ENCODE measurements at regions not wholly inside any gene's neighbourhood (a gene's known extent, or its start where the extent isn't known, plus 50 kb on each side); places are given as distances from the start of the nearest gene placed in this dataset.

GRCh38 chr2:19745318-19746136, 156.3 kb downstream of the TTC32 start:
- H3K36me3 ChIP-seq (ENCODE audit: insufficient read depth, low read depth, low read length), result no peaks in the 10 kb centered on the region
- H3K4me1 ChIP-seq (ENCODE audit: insufficient read depth, low read length), result no peaks in the 10 kb centered on the region
- no peak overlapping the region for H3K27ac ChIP-seq (ENCODE audit: low read length)
- no peak overlapping the region for H3K9ac ChIP-seq (ENCODE audit: low read depth, low read length)
- H3K9me3 ChIP-seq (ENCODE audit: insufficient read depth, low read depth, low read length), result no peaks in the 10 kb centered on the region
- no peak overlapping the region for H3K4me3 ChIP-seq (ENCODE audit: low read length)
- no peaks in the 10 kb centered on the region for H3K27me3 ChIP-seq (ENCODE audit: insufficient read depth, low read length)

DNA sequence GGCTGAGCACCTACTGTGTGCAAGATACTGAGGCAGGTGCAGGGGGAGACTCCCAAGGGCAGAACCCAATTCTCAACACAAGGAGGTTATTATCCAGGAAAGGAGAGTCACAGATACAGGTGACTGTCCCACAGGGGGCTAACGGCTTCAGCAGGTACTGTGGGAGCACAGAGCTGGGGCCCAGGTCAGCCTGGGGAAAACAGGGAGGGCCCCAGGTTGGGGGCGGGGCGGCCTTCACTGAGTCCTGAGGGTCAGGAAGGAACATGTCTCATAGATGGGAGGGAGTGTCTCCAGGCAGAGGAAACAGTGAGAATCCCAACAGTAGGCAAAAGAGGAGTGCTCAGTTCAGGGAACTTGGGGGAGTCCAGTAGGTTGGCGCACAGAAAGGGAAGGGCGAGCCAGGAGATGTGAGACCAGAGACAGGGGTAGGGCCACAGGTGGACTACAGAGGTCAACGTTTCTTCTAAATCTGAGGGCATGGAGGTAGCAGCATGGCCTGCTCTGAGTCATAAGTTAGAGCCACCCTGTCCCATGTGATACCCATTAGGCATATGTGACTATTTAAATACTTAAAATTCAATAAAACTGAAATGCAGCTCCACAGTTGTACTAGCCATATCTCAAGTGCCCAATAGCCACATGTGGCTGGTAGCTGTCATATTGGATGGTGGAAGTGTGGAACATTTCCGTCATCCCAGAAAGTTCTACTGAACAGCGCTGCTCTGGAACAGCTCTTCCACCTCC, 157.2 kb downstream of the TTC32 start:
- H3K36me3 ChIP-seq (ENCODE audit: insufficient read depth, low read depth, low read length), result no peaks in the 10 kb centered on the region
- no peaks in the 10 kb centered on the region for H3K4me1 ChIP-seq (ENCODE audit: insufficient read depth, low read length)
- H3K4me3 ChIP-seq (ENCODE audit: low read length), result no peak overlapping the region
- no peaks in the 10 kb centered on the region for H3K9me3 ChIP-seq (ENCODE audit: insufficient read depth, low read depth, low read length)
- H3K27me3 ChIP-seq (ENCODE audit: insufficient read depth, low read length), result no peaks in the 10 kb centered on the region
- H3K9ac ChIP-seq (ENCODE audit: low read depth, low read length), result no peak overlapping the region
- H3K27ac ChIP-seq (ENCODE audit: low read length), result no peak overlapping the region

DNA sequence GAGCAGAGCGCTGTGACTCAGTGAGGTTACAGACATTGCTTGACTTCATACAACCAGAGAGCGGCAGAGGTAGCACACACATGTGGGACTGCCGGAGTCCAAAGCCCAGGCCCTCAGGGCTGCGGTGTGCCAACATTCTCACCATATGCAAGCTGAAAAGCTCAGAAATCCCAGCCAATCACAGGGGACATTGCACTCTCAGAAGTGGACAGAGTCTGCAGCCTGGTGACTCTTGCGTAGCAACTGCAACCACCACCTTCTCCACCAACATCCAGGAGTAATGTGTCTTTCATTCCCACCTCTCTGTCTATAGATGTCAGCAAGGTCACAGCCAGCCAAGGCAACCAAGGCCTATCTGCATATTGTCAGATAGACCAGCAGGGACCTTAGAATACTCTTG, 158.1 kb downstream of the TTC32 start:
- Histone ChIP-seq H3K4me3 (ENCODE audit: low read length) (no peak overlapping the region), H3K9ac (ENCODE audit: low read depth, low read length) (no peak overlapping the region), H3K9me3 (ENCODE audit: insufficient read depth, low read depth, low read length) (no peaks in the 10 kb centered on the region), H3K36me3 (ENCODE audit: insufficient read depth, low read depth, low read length) (no peaks in the 10 kb centered on the region), H3K4me1 (ENCODE audit: insufficient read depth, low read length) (peaks cover 2% of the 10 kb centered on the region; the same call in 1 of the 2 replicates), H3K27ac (ENCODE audit: low read length) (no peak overlapping the region), H3K27me3 (ENCODE audit: insufficient read depth, low read length) (no peaks in the 10 kb centered on the region)

- Histone ChIP-seq H3K9me3 (ENCODE audit: insufficient read depth, low read depth, low read length) (no peaks in the 10 kb centered on the region), H3K27me3 (ENCODE audit: insufficient read depth, low read length) (no peaks in the 10 kb centered on the region; the same call in 1 of the 2 replicates), H3K27ac (ENCODE audit: low read length) (no peak overlapping the region), H3K4me1 (ENCODE audit: insufficient read depth, low read length) (peaks cover 6% of the 10 kb centered on the region; the same call in 1 of the 2 replicates), H3K36me3 (ENCODE audit: insufficient read depth, low read depth, low read length) (no peaks in the 10 kb centered on the region), H3K9ac (ENCODE audit: low read depth, low read length) (no peak overlapping the region), H3K4me3 (ENCODE audit: low read length) (no peak overlapping the region)
Observed at GRCh38 chr2:19742872-19743271, 158.9 kb downstream of the TTC32 start.

GRCh38 chr2:19739256-19739655, 162.5 kb downstream of the TTC32 start:
- Histone ChIP-seq H3K4me3 (ENCODE audit: low read length) (no peak overlapping the region), H3K27me3 (ENCODE audit: insufficient read depth, low read length) (no peaks in the 10 kb centered on the region; the same call in 1 of the 2 replicates)

DNA sequence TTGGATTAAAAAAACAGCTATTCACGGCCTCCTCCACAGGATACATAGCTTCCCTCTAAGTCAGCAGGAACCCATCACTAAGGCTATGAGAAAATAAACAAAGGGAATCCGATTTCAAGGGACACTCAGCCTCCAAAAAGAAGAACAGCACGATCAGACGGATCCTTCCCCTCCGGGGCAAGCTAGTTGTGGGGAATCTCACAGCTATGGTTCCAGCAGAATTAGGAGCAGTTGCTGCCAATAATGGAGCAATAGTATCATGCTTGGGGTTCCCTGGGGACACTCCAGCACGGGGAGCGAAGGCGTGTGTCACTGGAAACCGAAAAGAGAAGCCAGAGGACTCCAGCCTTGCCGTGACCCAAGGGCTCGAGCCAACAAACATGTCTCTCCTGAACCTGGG, 163.1 kb downstream of the TTC32 start:
- Histone ChIP-seq H3K27ac (ENCODE audit: low read length) (no peak overlapping the region), H3K27me3 (ENCODE audit: insufficient read depth, low read length) (no peaks in the 10 kb centered on the region; the same call in 1 of the 2 replicates)

More at GRCh38 chr2:19739256-19739655, 162.5 kb downstream of the TTC32 start:
- H3K27ac ChIP-seq (ENCODE audit: low read length), result no peak overlapping the region
- peaks cover 6% of the 10 kb centered on the region; the same call in 1 of the 2 replicates for H3K4me1 ChIP-seq (ENCODE audit: insufficient read depth, low read length)
- no peaks in the 10 kb centered on the region for H3K36me3 ChIP-seq (ENCODE audit: insufficient read depth, low read depth, low read length)
- H3K9ac ChIP-seq (ENCODE audit: low read depth, low read length), result no peak overlapping the region
- H3K9me3 ChIP-seq (ENCODE audit: insufficient read depth, low read depth, low read length), result no peaks in the 10 kb centered on the region

GRCh38 chr2:19736191-19736831, 165.5 kb downstream of the TTC32 start:
- Histone ChIP-seq H3K4me1 (ENCODE audit: insufficient read depth, low read length) (peaks cover 6% of the 10 kb centered on the region; the same call in 1 of the 2 replicates), H3K36me3 (ENCODE audit: insufficient read depth, low read depth, low read length) (no peaks in the 10 kb centered on the region), H3K4me3 (ENCODE audit: low read length) (no peak overlapping the region), H3K9ac (ENCODE audit: low read depth, low read length) (no peak overlapping the region), H3K9me3 (ENCODE audit: insufficient read depth, low read depth, low read length) (no peaks in the 10 kb centered on the region), H3K27me3 (ENCODE audit: insufficient read depth, low read length) (no peaks in the 10 kb centered on the region; the same call in 1 of the 2 replicates), H3K27ac (ENCODE audit: low read length) (no peak overlapping the region)

More for the DNA sequence above, 163.1 kb downstream of the TTC32 start:
- Histone ChIP-seq H3K9me3 (ENCODE audit: insufficient read depth, low read depth, low read length) (no peaks in the 10 kb centered on the region), H3K9ac (ENCODE audit: low read depth, low read length) (no peak overlapping the region), H3K4me3 (ENCODE audit: low read length) (no peak overlapping the region), H3K4me1 (ENCODE audit: insufficient read depth, low read length) (peaks cover 6% of the 10 kb centered on the region; the same call in 1 of the 2 replicates), H3K36me3 (ENCODE audit: insufficient read depth, low read depth, low read length) (no peaks in the 10 kb centered on the region)

- H3K9ac ChIP-seq (ENCODE audit: low read depth, low read length), result no peak overlapping the region
- H3K27me3 ChIP-seq (ENCODE audit: insufficient read depth, low read length), result no peaks in the 10 kb centered on the region; the same call in 1 of the 2 replicates
- no peaks in the 10 kb centered on the region for H3K9me3 ChIP-seq (ENCODE audit: insufficient read depth, low read depth, low read length)
- H3K4me1 ChIP-seq (ENCODE audit: insufficient read depth, low read length), result peaks cover 6% of the 10 kb centered on the region; the same call in 1 of the 2 replicates
- H3K36me3 ChIP-seq (ENCODE audit: insufficient read depth, low read depth, low read length), result no peaks in the 10 kb centered on the region
- no peak overlapping the region for H3K4me3 ChIP-seq (ENCODE audit: low read length)
- H3K27ac ChIP-seq (ENCODE audit: low read length), result no peak overlapping the region
Observed at GRCh38 chr2:19733951-19734425, 167.8 kb downstream of the TTC32 start.

DNA sequence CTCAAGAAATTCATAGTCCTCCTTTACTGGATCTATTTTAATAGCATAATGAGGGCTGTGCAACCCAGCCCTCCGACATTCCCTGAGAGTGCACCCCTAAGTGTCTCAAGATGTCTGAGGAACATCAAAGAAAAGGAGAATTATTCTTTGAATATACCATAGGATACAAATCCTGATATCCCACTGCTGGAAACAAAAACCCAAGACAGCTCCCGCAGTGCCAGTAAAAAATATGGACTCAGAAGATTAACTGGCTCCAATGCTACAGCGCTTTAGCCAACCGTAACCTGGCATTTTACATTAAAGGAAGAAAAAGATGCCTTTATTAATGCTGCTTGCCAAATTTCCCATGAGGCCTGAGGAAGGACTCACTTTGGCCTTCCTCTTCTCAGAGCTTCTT, 168.4 kb downstream of the TTC32 start:
- Histone ChIP-seq H3K4me3 (ENCODE audit: low read length) (no peak overlapping the region), H3K27ac (ENCODE audit: low read length) (no peak overlapping the region), H3K9me3 (ENCODE audit: insufficient read depth, low read depth, low read length) (no peaks in the 10 kb centered on the region), H3K27me3 (ENCODE audit: insufficient read depth, low read length) (no peaks in the 10 kb centered on the region; the same call in 1 of the 2 replicates), H3K4me1 (ENCODE audit: insufficient read depth, low read length) (peaks cover 2% of the 10 kb centered on the region; the same call in 1 of the 2 replicates), H3K36me3 (ENCODE audit: insufficient read depth, low read depth, low read length) (no peaks in the 10 kb centered on the region), H3K9ac (ENCODE audit: low read depth, low read length) (no peak overlapping the region)

DNA sequence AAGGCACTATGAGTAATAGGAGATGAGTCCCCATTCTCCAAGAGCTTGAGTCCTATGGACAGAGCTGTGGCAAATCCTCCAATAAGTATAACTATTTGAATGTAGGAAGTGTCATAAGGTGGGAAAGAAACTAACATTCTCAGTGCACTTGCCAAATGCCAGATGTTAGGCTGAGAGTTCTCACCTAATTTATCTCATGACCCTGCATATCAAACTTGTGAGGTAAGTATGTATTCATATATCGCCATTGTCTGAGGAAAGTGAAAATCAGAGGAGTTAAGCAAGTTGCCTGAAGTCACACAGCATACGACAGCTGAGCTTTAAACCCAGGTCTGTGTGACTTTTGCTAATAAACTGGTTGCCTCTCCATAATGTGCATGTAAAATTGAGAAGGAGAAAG, 169.5 kb downstream of the TTC32 start:
- no peak overlapping the region for H3K9ac ChIP-seq (ENCODE audit: low read depth, low read length)
- no peaks in the 10 kb centered on the region for H3K36me3 ChIP-seq (ENCODE audit: insufficient read depth, low read depth, low read length)
- H3K27ac ChIP-seq (ENCODE audit: low read length), result no peak overlapping the region
- H3K9me3 ChIP-seq (ENCODE audit: insufficient read depth, low read depth, low read length), result no peaks in the 10 kb centered on the region
- no peaks in the 10 kb centered on the region for H3K4me1 ChIP-seq (ENCODE audit: insufficient read depth, low read length)
- no peak overlapping the region for H3K4me3 ChIP-seq (ENCODE audit: low read length)
- H3K27me3 ChIP-seq (ENCODE audit: insufficient read depth, low read length), result no peaks in the 10 kb centered on the region

GRCh38 chr2:19731515-19731914, 170.3 kb downstream of the TTC32 start:
- no peaks in the 10 kb centered on the region for H3K9me3 ChIP-seq (ENCODE audit: insufficient read depth, low read depth, low read length)
- no peaks in the 10 kb centered on the region for H3K36me3 ChIP-seq (ENCODE audit: insufficient read depth, low read depth, low read length)
- no peak overlapping the region for H3K9ac ChIP-seq (ENCODE audit: low read depth, low read length)
- H3K4me3 ChIP-seq (ENCODE audit: low read length), result no peak overlapping the region
- H3K4me1 ChIP-seq (ENCODE audit: insufficient read depth, low read length), result no peaks in the 10 kb centered on the region
- no peak overlapping the region for H3K27ac ChIP-seq (ENCODE audit: low read length)
- H3K27me3 ChIP-seq (ENCODE audit: insufficient read depth, low read length), result no peaks in the 10 kb centered on the region
